Esophagus squamous epithelium (tissue), 5 donors: ENCODE measurements at regions not wholly inside any gene's neighbourhood (a gene's known extent, or its start where the extent isn't known, plus 50 kb on each side); places are given as distances from the start of the nearest gene placed in this dataset.

Experiments used
- DNase-seq: peaks from one replicate; lab custom pipeline; 2025; lab: John Stamatoyannopoulos, UW
- H3K27ac ChIP-seq, 4 donors: fragments of 200-600 bp; sonication (generic); one replicate each; pipeline ENCODE4 v1.5.1; 2016 to 2019; ENCODE audit warnings: mild to moderate bottlenecking in 1 of 4
- H3K27me3 ChIP-seq, 4 donors: fragments of 200-600 bp; sonication (generic); 1 replicate in 3 of 4; 2 replicates in 1 of 4; pipeline versions ENCODE4 v1.5.1 to v1.6.0; 2017 to 2021; ENCODE audit warnings: antibody characterized with exemption in 1 of 4
- H3K36me3 ChIP-seq, 3 donors: fragments of 200-600 bp; sonication (generic); one replicate each; pipeline ENCODE4 v1.5.1; 2016 to 2019
- H3K4me1 ChIP-seq, 3 donors: fragments of 200-600 bp; sonication (generic); one replicate each; pipeline ENCODE4 v1.5.1; 2017 to 2019
- H3K4me3 ChIP-seq, 4 donors: fragments of 200-600 bp; sonication (generic); 1 replicate in 3 of 4; 2 replicates in 1 of 4; pipeline ENCODE4 v1.5.1; 2016 to 2019; ENCODE audit warnings: mild to moderate bottlenecking in 2 of 4, moderate library complexity in 1 of 4
- H3K9me3 ChIP-seq, 3 donors: fragments of 200-600 bp; sonication (generic); one replicate each; pipeline ENCODE4 v1.5.1; 2016 to 2019
- CTCF ChIP-seq, 6 experiments: fragments of 450-650 bp in 4 of 6; fragments of 200-600 bp in 2 of 6; sonication (generic) in 2 of 6; IDR thresholded peaks; one replicate each; pipeline ENCODE4 v1.5.1; 2016 to 2019; ENCODE audit warnings: antibody characterized with exemption in 6 of 6, mild to moderate bottlenecking in 4 of 6, moderate library complexity in 4 of 6
- POLR2A ChIP-seq, 4 donors: fragments of 450-650 bp; IDR thresholded peaks; one replicate each; pipeline ENCODE4 v1.6.1; 2017; ENCODE audit warnings: antibody characterized with exemption in 4 of 4, mild to moderate bottlenecking in 4 of 4, moderate library complexity in 3 of 4
- WGBS, 2 donors: methylation state at CpG; one replicate each; pipeline ENCODE4 v1.1.5; 2018; 5-methylcytosine and 5-hydroxymethylcytosine counted together
- intact Hi-C: fragments of 100-400 bp; cut with DNase I; formaldehyde crosslinking; loops from one replicate; pipeline ENCODE4 v1.15.0; 2022
- donor health status: DM: yes; HTN: yes; CAD: no.

GRCh38 chr10:78907551-78908211 is 161.1 kb upstream of the ZMIZ1 start:
- Histone ChIP-seq H3K27ac (no peak overlapping the region), H3K9me3 (no peaks in the 10 kb centered on the region), H3K4me1 (no peaks in the 10 kb centered on the region), H3K27me3 (peaks cover 0 to 5% (median 0%) of the 10 kb centered on the region in 4 donors), H3K36me3 (no peaks in the 10 kb centered on the region), H3K4me3 (no peak overlapping the region)
- TF ChIP-seq POLR2A (IDR thresholded peaks at IDR 0.05) (no peak), CTCF (IDR thresholded peaks at IDR 0.05) (no peak)
- intact Hi-C loops, result no loop called here
- WGBS, 2 donors, result 30 to 88% methylated on average over 2 to 5 of the region's 11 CpGs
- no peak for DNase-seq

- intact Hi-C loops, result no loop called here
- 53 to 61% methylated on average over 6 of the region's 6 CpGs for WGBS, 2 donors
- Histone ChIP-seq H3K36me3 (no peaks in the 10 kb centered on the region), H3K27ac (no peak overlapping the region), H3K4me1 (peaks cover 0 to 10% (median 5%) of the 10 kb centered on the region in 3 donors), H3K9me3 (no peaks in the 10 kb centered on the region), H3K4me3 (no peak overlapping the region), H3K27me3 (peaks cover 0 to 5% (median 0%) of the 10 kb centered on the region in 4 donors)
- no peak for DNase-seq
- no peak for TF ChIP-seq POLR2A (IDR thresholded peaks at IDR 0.05)
- TF ChIP-seq CTCF (IDR thresholded peaks at IDR 0.05), result no peak
Measured at GRCh38 chr10:78909221-78909620, 159.5 kb upstream of the ZMIZ1 start.

GRCh38 chr10:78910021-78910420 is 158.7 kb upstream of the ZMIZ1 start:
- H3K36me3 ChIP-seq, result no peaks in the 10 kb centered on the region
- WGBS, 2 donors, result 83 to 86% methylated on average over 3 of the region's 3 CpGs
- intact Hi-C loops, result no loop called here
- peaks cover 0 to 5% (median 0%) of the 10 kb centered on the region in 4 donors for H3K27me3 ChIP-seq
- peaks cover 0 to 13% (median 5%) of the 10 kb centered on the region in 3 donors for H3K4me1 ChIP-seq
- no peak for DNase-seq
- no peak overlapping the region for H3K4me3 ChIP-seq
- TF ChIP-seq CTCF (IDR thresholded peaks at IDR 0.05) (no peak), POLR2A (IDR thresholded peaks at IDR 0.05) (no peak)
- H3K9me3 ChIP-seq, result no peaks in the 10 kb centered on the region
- no peak overlapping the region for H3K27ac ChIP-seq

- WGBS, 2 donors, result 82% methylated on average over 2 of the region's 2 CpGs
- Histone ChIP-seq H3K36me3 (no peaks in the 10 kb centered on the region), H3K4me1 (peaks cover 0 to 13% (median 5%) of the 10 kb centered on the region in 3 donors), H3K4me3 (no peak overlapping the region), H3K9me3 (no peaks in the 10 kb centered on the region), H3K27ac (no peak overlapping the region), H3K27me3 (peaks cover 0 to 5% (median 0%) of the 10 kb centered on the region in 4 donors)
- TF ChIP-seq CTCF (IDR thresholded peaks at IDR 0.05), result no peak
- TF ChIP-seq POLR2A (IDR thresholded peaks at IDR 0.05), result no peak
- no peak for DNase-seq
- intact Hi-C loops, result no loop called here
Measured at GRCh38 chr10:78910476-78910875, 158.3 kb upstream of the ZMIZ1 start.

GRCh38 chr10:78910886-78911285 is 157.9 kb upstream of the ZMIZ1 start:
- H3K9me3 ChIP-seq, result no peaks in the 10 kb centered on the region
- DNase-seq, result no peak
- 71 to 94% methylated on average over 4 to 5 of the region's 7 CpGs for WGBS, 2 donors
- H3K27me3 ChIP-seq, result peaks cover 0 to 4% (median 0%) of the 10 kb centered on the region in 4 donors
- no peak for TF ChIP-seq CTCF (IDR thresholded peaks at IDR 0.05)
- no peak for TF ChIP-seq POLR2A (IDR thresholded peaks at IDR 0.05)
- peaks cover 0 to 13% (median 5%) of the 10 kb centered on the region in 3 donors for H3K4me1 ChIP-seq
- H3K27ac ChIP-seq, result no peak overlapping the region
- no peak overlapping the region for H3K4me3 ChIP-seq
- intact Hi-C loops, result no loop called here
- H3K36me3 ChIP-seq, result no peaks in the 10 kb centered on the region
